Keratinocyte (primary cell): ENCODE measurements at regions not wholly inside any gene's neighbourhood (a gene's known extent, or its start where the extent isn't known, plus 50 kb on each side); places are given as distances from the start of the nearest gene placed in this dataset.

Experiments used
- DNase-seq: peaks from one replicate; pipeline ENCODE4 v3.0.0-alpha.2; 2011; ENCODE audit warnings: low read depth, missing footprints, low spot score
- FAIRE-seq: peaks from 2 replicates; lab custom pipeline; 2011; peaks lifted over from hg19 to GRCh38; lab: Jason Lieb, UNC
- H2AFZ ChIP-seq: 2 replicates; pipeline ENCODE4 v1.6.0; 2012; ENCODE audit warnings: low read length, control low read depth, inconsistent platforms; ENCODE audit not compliant: control insufficient read depth
- H3K27ac ChIP-seq: 2 replicates; pipeline ENCODE4 v1.5.1; 2011; ENCODE audit warnings: low read length; ENCODE audit not compliant: control insufficient read depth, insufficient read depth
- H3K27me3 ChIP-seq: 3 replicates; pipeline ENCODE4 v1.6.0; 2011; ENCODE audit warnings: low read length; ENCODE audit not compliant: control insufficient read depth, insufficient read depth; ENCODE audit errors: extremely low read depth
- H3K36me3 ChIP-seq, 2 experiments: 2 replicates in 1 of 2; 3 replicates in 1 of 2; pipeline ENCODE4 v1.5.1; 2011; ENCODE audit warnings: low read length in 2 of 2, mild to moderate bottlenecking in 1 of 2; ENCODE audit not compliant: control insufficient read depth in 2 of 2, insufficient read depth in 2 of 2; ENCODE audit errors: extremely low read depth in 1 of 2
- H3K4me1 ChIP-seq: 3 replicates; pipeline ENCODE4 v1.5.1; 2011; ENCODE audit warnings: low read length; ENCODE audit not compliant: control insufficient read depth, insufficient read depth; ENCODE audit errors: extremely low read depth
- H3K4me2 ChIP-seq: 3 replicates; pipeline ENCODE4 v1.6.0; 2011; ENCODE audit warnings: low read depth, low read length; ENCODE audit not compliant: control insufficient read depth, insufficient read depth; ENCODE audit errors: extremely low read depth
- H3K4me3 ChIP-seq, 3 experiments: fragments of 200-600 bp in 1 of 3; sonication (generic) in 1 of 3; 2 replicates in 2 of 3; 3 replicates in 1 of 3; pipeline ENCODE4 v1.5.1; 2011 to 2016; ENCODE audit warnings: low read length in 3 of 3, mild to moderate bottlenecking in 3 of 3, control low read depth in 2 of 3, inconsistent platforms in 1 of 3, low read depth in 1 of 3, mixed read lengths in 1 of 3, mixed run types in 1 of 3, moderate library complexity in 1 of 3; ENCODE audit not compliant: control insufficient read depth in 2 of 3, insufficient read depth in 2 of 3; ENCODE audit errors: extremely low read depth in 1 of 3
- H3K79me2 ChIP-seq: 2 replicates; pipeline ENCODE4 v1.6.0; 2012; ENCODE audit warnings: low read length; ENCODE audit not compliant: control insufficient read depth, insufficient read depth
- H3K9ac ChIP-seq: 3 replicates; pipeline ENCODE4 v1.6.0; 2011; ENCODE audit warnings: low read length; ENCODE audit not compliant: control insufficient read depth, insufficient read depth; ENCODE audit errors: extremely low read depth
- H3K9me1 ChIP-seq: 3 replicates; pipeline ENCODE4 v1.6.0; 2011; ENCODE audit warnings: low read length; ENCODE audit not compliant: control insufficient read depth, insufficient read depth; ENCODE audit errors: extremely low read depth
- H3K9me3 ChIP-seq: 2 replicates; pipeline ENCODE4 v1.5.1; 2012; ENCODE audit warnings: low read depth, low read length; ENCODE audit not compliant: control insufficient read depth
- H4K20me1 ChIP-seq: 3 replicates; pipeline ENCODE4 v1.6.0; 2011; ENCODE audit warnings: low read length; ENCODE audit not compliant: control insufficient read depth, insufficient read depth; ENCODE audit errors: extremely low read depth
- CTCF ChIP-seq, 3 experiments: IDR thresholded peaks in 1 of 3; conservative IDR thresholded peaks in 1 of 3; optimal IDR thresholded peaks in 1 of 3; 2 replicates in 2 of 3; 3 replicates in 1 of 3; pipeline versions ENCODE3 to v1.5.1; 2011; ENCODE audit warnings: low read length in 3 of 3, mild to moderate bottlenecking in 3 of 3, moderate library complexity in 2 of 3, control low read depth in 1 of 3, inconsistent platforms in 1 of 3; ENCODE audit not compliant: insufficient read depth in 2 of 3; ENCODE audit errors: extremely low read depth in 1 of 3
- EZH2 ChIP-seq: IDR thresholded peaks from one replicate; pipeline ENCODE4 v1.6.1; 2012; ENCODE audit warnings: inconsistent platforms, mild to moderate bottlenecking, low read length, moderate library complexity
- dilution Hi-C: fragments of 300-500 bp; cut with MboI; formaldehyde crosslinking; loops from one replicate; pipeline ENCODE4 v1.7.0; 2020; ENCODE audit warnings: low sequenced_read_pairs; ENCODE audit not compliant: extremely low pct_ligation_motif_present

GRCh38 chr16:89043636-89044417 is 49.8 kb upstream of the ACSF3 start:
- H3K4me1 ChIP-seq, result no peaks in the 10 kb centered on the region
- TF ChIP-seq EZH2 (peak; percentile 9), CTCF (optimal IDR thresholded peaks at IDR 0.05 in 1 of 3, IDR thresholded peaks at IDR 0.05 in 1 of 3, conservative IDR thresholded peaks at IDR 0.05 in 1 of 3; ENCODE audit: extremely low read depth in 1 of 3, insufficient read depth in 2 of 3, low read length in 3 of 3) (no peak)
- H3K4me2 ChIP-seq, result no peak overlapping the region
- FAIRE-seq (no peak), DNase-seq (no peak)
- H3K27me3 ChIP-seq, result peaks cover 44% of the 10 kb centered on the region
- no peak overlapping the region for H3K27ac ChIP-seq
- no peaks in the 10 kb centered on the region for H4K20me1 ChIP-seq
- no peaks in the 10 kb centered on the region for H3K9me1 ChIP-seq
- dilution Hi-C loops, result no loop called here
- H3K79me2 ChIP-seq, result no peaks in the 10 kb centered on the region
- no peaks in the 10 kb centered on the region for H3K9me3 ChIP-seq
- no peak overlapping the region for H2AFZ ChIP-seq
- H3K36me3 ChIP-seq, result no peaks in the 10 kb centered on the region
- H3K4me3 ChIP-seq, result no peak overlapping the region
- H3K9ac ChIP-seq, result no peak overlapping the region
